Fibroblast of gingiva (primary cell): ENCODE measurements at regions not wholly inside any gene's neighbourhood (a gene's known extent, or its start where the extent isn't known, plus 50 kb on each side); places are given as distances from the start of the nearest gene placed in this dataset.
A peak's percentile ranks its signal among the peaks of the same experiment; 100 is the strongest.
"Not testable (repeated sequence)": the region's sequence is repeated elsewhere in the genome, so short reads cannot be mapped to it uniquely, and the experiment has no call there.

Source experiments
- DNase-seq: peaks from one replicate; pipeline ENCODE4 v3.0.0-alpha.2; 2011; ENCODE audit warnings: low read depth

GRCh38 chr9:88596376-88596775 lies 61.4 kb downstream of the NXNL2 start:
- DNase-seq: no peak

GRCh38 chr9:88604836-88605511 lies 70.0 kb downstream of the NXNL2 start:
- no peak for DNase-seq

GRCh38 chr9:88605512-88606362 lies 70.8 kb downstream of the NXNL2 start:
- DNase-seq: peak; percentile 73

GRCh38 chr9:88614359-88614758 lies 79.4 kb downstream of the NXNL2 start:
- no peak for DNase-seq

- DNase-seq: no peak
Measured at GRCh38 chr9:88623698-88624097, 88.7 kb downstream of the NXNL2 start.

GRCh38 chr9:88628114-88628513 lies 93.1 kb downstream of the NXNL2 start:
- DNase-seq: peak; percentile 35

GRCh38 chr9:88628811-88629210 lies 93.8 kb downstream of the NXNL2 start:
- peak; percentile 28 for DNase-seq

GRCh38 chr9:88630574-88630973 lies 95.6 kb downstream of the NXNL2 start:
- not testable (repeated sequence) for DNase-seq

- no peak for DNase-seq
Measured at GRCh38 chr9:88635151-88635550, 100.2 kb downstream of the NXNL2 start.

GRCh38 chr9:88641456-88642240 lies 106.7 kb downstream of the NXNL2 start:
- peak; percentile 27 for DNase-seq

- DNase-seq: no peak
Measured at GRCh38 chr9:88642336-88642735, 107.4 kb downstream of the NXNL2 start.

GRCh38 chr9:88643931-88644330 lies 109.0 kb downstream of the NXNL2 start:
- no peak for DNase-seq

GRCh38 chr9:88645172-88645878 lies 110.3 kb downstream of the NXNL2 start:
- peak; percentile 49 for DNase-seq

GRCh38 chr9:88645879-88646199 lies 110.9 kb downstream of the NXNL2 start:
- no peak for DNase-seq

GRCh38 chr9:88646539-88647300 lies 111.7 kb downstream of the NXNL2 start:
- peak; percentile 90 for DNase-seq

- peak; percentile 99 for DNase-seq
Measured at GRCh38 chr9:88651682-88652633, 117.0 kb downstream of the NXNL2 start.

GRCh38 chr9:88652876-88653275 lies 117.9 kb downstream of the NXNL2 start:
- peak; percentile 41 for DNase-seq

GRCh38 chr9:88653406-88653805 lies 118.4 kb downstream of the NXNL2 start:
- no peak for DNase-seq

- peak; percentile 76 for DNase-seq
Measured at GRCh38 chr9:88653911-88654310, 118.9 kb downstream of the NXNL2 start.

- DNase-seq: no peak
Measured at GRCh38 chr9:88657893-88658292, 122.9 kb downstream of the NXNL2 start.
